A549 (cell line): ENCODE measurements at regions not wholly inside any gene's neighbourhood (a gene's known extent, or its start where the extent isn't known, plus 50 kb on each side); places are given as distances from the start of the nearest gene placed in this dataset.

Experiments
- ESRRA ChIP-seq: fragments of 150-350 bp; IDR thresholded peaks from 2 replicates; pipeline ENCODE4 v1.6.1; 2014; ENCODE audit warnings: mild to moderate bottlenecking, low read length, borderline replicate concordance
- KDM5A ChIP-seq: fragments of 200-600 bp; sonication (generic); IDR thresholded peaks from 2 replicates; pipeline ENCODE4 v1.6.1; 2016; ENCODE audit warnings: antibody characterized with exemption, mild to moderate bottlenecking
- MYC ChIP-seq: IDR thresholded peaks from 2 replicates; pipeline ENCODE4 v1.6.1; 2012; ENCODE audit warnings: mild to moderate bottlenecking, inconsistent platforms, low read length, improper control_type of control experiment, borderline replicate concordance
- POLR2A ChIP-seq: IDR thresholded peaks from 2 replicates; pipeline ENCODE4 v1.6.1; 2012; ENCODE audit warnings: mild to moderate bottlenecking, low read length

- TF ChIP-seq ESRRA (no peak), KDM5A (no peak), MYC (no peak), POLR2A (no peak)
Observed at GRCh38 chr1:60665311-60665710, 417.1 kb upstream of the NFIA start.
